HepG2 (cell line): ENCODE measurements at regions not wholly inside any gene's neighbourhood (a gene's known extent, or its start where the extent isn't known, plus 50 kb on each side); places are given as distances from the start of the nearest gene placed in this dataset.

ENCODE experiments used
- ATAC-seq: fragments of 200-7000 bp; cut with Tn5 transposase; 3 replicates; pipeline ENCODE4 v1.9.1; 2020; ENCODE audit warnings: mild to moderate bottlenecking, moderate library complexity
- BruUV-seq: library from RNA; stranded (reverse); fragments of 400-500 nt; replicated peaks from 2 replicates; lab custom pipeline; 2021; lab: Mats Ljungman, UMichigan
- CTCF ChIA-PET: fragments of 300-600 bp; formaldehyde crosslinking; extraction: SDS; loops from one replicate; lab custom pipeline; 2021; ENCODE audit warnings: low total read pairs, inconsistent platforms, low intra/inter-chr PET ratio; lab: Yijun Ruan, JAX
- POLR2A ChIA-PET: fragments of 350-600 bp; sonication (Branson Sonifier 250); formaldehyde crosslinking; loops from one replicate; lab custom pipeline; 2020; ENCODE audit warnings: antibody characterized with exemption, inconsistent platforms; lab: Yijun Ruan, JAX
- DNase-seq: peaks from one replicate; pipeline ENCODE4 v3.0.0-alpha.2; 2015; ENCODE audit warnings: low spot score
- FAIRE-seq: peaks from 3 replicates; lab custom pipeline; 2011; peaks lifted over from hg19 to GRCh38; lab: Jason Lieb, UNC
- H2AFZ ChIP-seq: one replicate; pipeline ENCODE4 v1.6.1; 2011; ENCODE audit warnings: low read length, inconsistent platforms
- H3K27ac ChIP-seq: fragments of 300-600 bp; 3 replicates; pipeline ENCODE4 v1.8.0; 2011; ENCODE audit warnings: mixed run types, mild to moderate bottlenecking, mixed read lengths, low read length, inconsistent platforms; ENCODE audit not compliant: insufficient read depth; ENCODE audit errors: extremely low read length
- H3K27me3 ChIP-seq, 2 experiments: fragments of 200-600 bp in 1 of 2; 2 replicates in 1 of 2; 3 replicates in 1 of 2; pipeline versions ENCODE4 v1.6.0 to v1.8.0; 2011; ENCODE audit warnings: low read length in 2 of 2, mild to moderate bottlenecking in 2 of 2, moderate library complexity in 2 of 2, inconsistent platforms in 1 of 2; ENCODE audit not compliant: insufficient read depth in 2 of 2, control insufficient read depth in 1 of 2
- H3K36me3 ChIP-seq, 2 experiments: fragments of 200-600 bp in 1 of 2; replicated peaks in 1 of 2; 2 replicates in 1 of 2; 3 replicates in 1 of 2; pipeline versions ENCODE4 v1.5.1 to v1.8.0; 2011; ENCODE audit warnings: low read length in 2 of 2, inconsistent platforms in 1 of 2; ENCODE audit not compliant: insufficient read depth in 2 of 2, control insufficient read depth in 1 of 2
- H3K4me1 ChIP-seq: 2 replicates; pipeline ENCODE4 v1.5.1; 2012; ENCODE audit warnings: low read length, inconsistent platforms; ENCODE audit not compliant: insufficient read depth
- H3K4me2 ChIP-seq: 2 replicates; pipeline ENCODE4 v1.6.0; 2011; ENCODE audit warnings: low read depth, low read length, inconsistent platforms
- H3K4me3 ChIP-seq, 3 experiments: fragments of 200-600 bp in 1 of 3; sonication (generic), shearing (Covaris generic) in 1 of 3; replicated peaks in 1 of 3; 2 replicates each; pipeline ENCODE4 v1.5.1; 2011 to 2016; ENCODE audit warnings: low read length in 3 of 3, inconsistent platforms in 2 of 3, low read depth in 2 of 3, mild to moderate bottlenecking in 2 of 3, control low read depth in 1 of 3, mixed read lengths in 1 of 3; ENCODE audit not compliant: insufficient read depth in 1 of 3
- H3K79me2 ChIP-seq: one replicate; pipeline ENCODE4 v1.6.1; 2011; ENCODE audit warnings: low read length, inconsistent platforms; ENCODE audit not compliant: insufficient read depth
- H3K9ac ChIP-seq: 2 replicates; pipeline ENCODE4 v1.6.0; 2011; ENCODE audit warnings: mild to moderate bottlenecking, low read depth, low read length, inconsistent platforms; ENCODE audit not compliant: insufficient read depth
- H3K9me3 ChIP-seq: 2 replicates; pipeline ENCODE4 v1.5.1; 2012; ENCODE audit warnings: mild to moderate bottlenecking, low read length
- H4K20me1 ChIP-seq: 2 replicates; pipeline ENCODE4 v1.6.0; 2011; ENCODE audit warnings: inconsistent platforms, mild to moderate bottlenecking, low read length, moderate library complexity; ENCODE audit not compliant: insufficient read depth
- BHLHE40 ChIP-seq: IDR thresholded peaks from 2 replicates; pipeline ENCODE4 v1.6.1; 2011; ENCODE audit warnings: low read length, improper control_type of control experiment
- DNMT3B ChIP-seq: conservative IDR thresholded peaks from 2 replicates; pipeline ENCODE4 v1.6.1; 2016; ENCODE audit warnings: missing biosample characterization, control low read depth
- IRF2 ChIP-seq: IDR thresholded peaks from 2 replicates; pipeline ENCODE4 v1.6.1; 2018; ENCODE audit warnings: missing genetic modification reagents, missing compliant biosample characterization
- MIXL1 ChIP-seq: IDR thresholded peaks from 2 replicates; pipeline ENCODE4 v1.6.1; 2016
- SAFB2 ChIP-seq: sonication (generic); formaldehyde crosslinking; IDR thresholded peaks from 2 replicates; pipeline ENCODE4 v1.5.1; 2020; ENCODE audit warnings: missing genetic modification reagents, low read depth, mild to moderate bottlenecking, borderline replicate concordance
- SMC3 ChIP-seq: IDR thresholded peaks from 2 replicates; pipeline ENCODE4 v1.6.1; 2011; ENCODE audit warnings: low read length, improper control_type of control experiment
- ZNF17 ChIP-seq: sonication (generic); formaldehyde crosslinking; IDR thresholded peaks from 2 replicates; pipeline ENCODE4 v1.5.0; 2020; ENCODE audit warnings: mild to moderate bottlenecking, missing genetic modification reagents
- ZNF232 ChIP-seq: sonication (generic); formaldehyde crosslinking; IDR thresholded peaks from 2 replicates; pipeline ENCODE4 v1.4.0; 2020; ENCODE audit warnings: missing genetic modification reagents, borderline replicate concordance
- ZNF383 ChIP-seq: sonication (generic); formaldehyde crosslinking; IDR thresholded peaks from 2 replicates; pipeline ENCODE4 v1.4.0; 2020; ENCODE audit warnings: missing genetic modification reagents, mild to moderate bottlenecking, borderline replicate concordance
- ZNF547 ChIP-seq: sonication (generic); formaldehyde crosslinking; IDR thresholded peaks from 2 replicates; pipeline ENCODE4 v1.5.1; 2020; ENCODE audit warnings: mild to moderate bottlenecking, missing genetic modification reagents
- ZNF550 ChIP-seq: sonication (generic); formaldehyde crosslinking; IDR thresholded peaks from 2 replicates; pipeline ENCODE4 v1.4.0; 2020; ENCODE audit warnings: mild to moderate bottlenecking, missing genetic modification reagents, borderline replicate concordance
- ZNF878 ChIP-seq: sonication (generic); formaldehyde crosslinking; IDR thresholded peaks from 2 replicates; pipeline ENCODE4 v1.8.1; 2023; ENCODE audit warnings: mild to moderate bottlenecking, missing genetic modification reagents, moderate library complexity
- WGBS: methylation state at CpG from one replicate; pipeline ENCODE4 v1.1.6; 2017; ENCODE audit warnings: low lambda C conversion rate; 5-methylcytosine and 5-hydroxymethylcytosine counted together
- in situ Hi-C: cut with HindIII; loops from 2 replicates; pipeline ENCODE4 v1.10.0; 2017; ENCODE audit warnings: low pct_unique_long_range_greater_than_20kb; ENCODE audit not compliant: extremely low pct_ligation_motif_present
- intact Hi-C: fragments of 100-400 bp; cut with micrococcal nuclease; formaldehyde crosslinking; loops from one replicate; pipeline ENCODE4 v1.10.0; 2022; ENCODE audit not compliant: unreplicated experiment
- TF ChIP-seq, protein P1 (sequence below): sonication (generic); formaldehyde crosslinking; conservative IDR thresholded peaks from 2 replicates; pipeline ENCODE4 v1.5.0; 2020; ENCODE audit warnings: missing genetic modification reagents
- TF ChIP-seq, protein P2 (sequence below): sonication (generic); formaldehyde crosslinking; IDR thresholded peaks from 2 replicates; pipeline ENCODE4 v1.4.0; 2020; ENCODE audit warnings: missing genetic modification reagents, borderline replicate concordance

DNA sequence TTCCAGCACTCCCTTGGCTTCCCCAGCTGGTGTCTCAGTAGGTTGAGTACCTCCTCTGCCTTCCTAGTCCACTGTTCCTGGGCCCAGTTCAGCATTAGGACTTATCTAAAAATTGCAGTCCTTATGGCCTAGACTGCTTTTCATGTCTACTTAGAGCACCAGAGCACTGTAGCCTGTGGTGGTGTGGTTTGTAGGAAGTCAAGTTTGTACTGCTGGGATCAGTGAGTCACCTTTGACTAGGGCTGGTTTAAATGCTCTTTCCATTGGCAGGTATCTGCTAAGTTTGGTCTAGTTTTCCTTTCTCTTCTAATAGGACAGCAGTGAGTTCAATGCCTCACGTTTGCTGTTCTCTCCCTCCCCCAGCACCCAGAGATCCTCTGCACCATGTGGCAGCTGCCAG, 233.6 kb upstream of the WDFY3 start:
- no peak overlapping the region for H3K4me3 ChIP-seq
- no peak for DNase-seq
- no peaks in the 10 kb centered on the region; a peak in 1 of 5 replicates for H3K27me3 ChIP-seq
- ChIA-PET CTCF (no interaction called here), POLR2A (no interaction called here)
- H3K36me3 ChIP-seq, result no peaks in the 10 kb centered on the region
- no peak overlapping the region for H3K27ac ChIP-seq
- no peak overlapping the region for H2AFZ ChIP-seq
- no peak for ATAC-seq
- BruUV-seq, result no TSS peak
- H3K9ac ChIP-seq, result no peak overlapping the region
- 0% methylated on average over 1 of the region's 1 CpG for WGBS
- FAIRE-seq, result no peak
- no peak overlapping the region for H3K4me2 ChIP-seq
- in situ Hi-C loops (no loop called here), intact Hi-C loops (no loop called here)
- no peak for TF ChIP-seq ZNF878 (CRISPR knock-in tag)
- TF ChIP-seq ZNF17 (CRISPR knock-in tag), result no peak
- TF ChIP-seq, protein P1, sequence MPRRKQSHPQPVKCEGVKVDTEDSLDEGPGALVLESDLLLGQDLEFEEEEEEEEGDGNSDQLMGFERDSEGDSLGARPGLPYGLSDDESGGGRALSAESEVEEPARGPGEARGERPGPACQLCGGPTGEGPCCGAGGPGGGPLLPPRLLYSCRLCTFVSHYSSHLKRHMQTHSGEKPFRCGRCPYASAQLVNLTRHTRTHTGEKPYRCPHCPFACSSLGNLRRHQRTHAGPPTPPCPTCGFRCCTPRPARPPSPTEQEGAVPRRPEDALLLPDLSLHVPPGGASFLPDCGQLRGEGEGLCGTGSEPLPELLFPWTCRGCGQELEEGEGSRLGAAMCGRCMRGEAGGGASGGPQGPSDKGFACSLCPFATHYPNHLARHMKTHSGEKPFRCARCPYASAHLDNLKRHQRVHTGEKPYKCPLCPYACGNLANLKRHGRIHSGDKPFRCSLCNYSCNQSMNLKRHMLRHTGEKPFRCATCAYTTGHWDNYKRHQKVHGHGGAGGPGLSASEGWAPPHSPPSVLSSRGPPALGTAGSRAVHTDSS (CRISPR knock-in tag), result no peak
- no peak for TF ChIP-seq ZNF547
- no peak for TF ChIP-seq ZNF383 (CRISPR knock-in tag)
- TF ChIP-seq IRF2, result no peak
- no peak for TF ChIP-seq SMC3
- no peak for TF ChIP-seq BHLHE40
- TF ChIP-seq, protein P2, sequence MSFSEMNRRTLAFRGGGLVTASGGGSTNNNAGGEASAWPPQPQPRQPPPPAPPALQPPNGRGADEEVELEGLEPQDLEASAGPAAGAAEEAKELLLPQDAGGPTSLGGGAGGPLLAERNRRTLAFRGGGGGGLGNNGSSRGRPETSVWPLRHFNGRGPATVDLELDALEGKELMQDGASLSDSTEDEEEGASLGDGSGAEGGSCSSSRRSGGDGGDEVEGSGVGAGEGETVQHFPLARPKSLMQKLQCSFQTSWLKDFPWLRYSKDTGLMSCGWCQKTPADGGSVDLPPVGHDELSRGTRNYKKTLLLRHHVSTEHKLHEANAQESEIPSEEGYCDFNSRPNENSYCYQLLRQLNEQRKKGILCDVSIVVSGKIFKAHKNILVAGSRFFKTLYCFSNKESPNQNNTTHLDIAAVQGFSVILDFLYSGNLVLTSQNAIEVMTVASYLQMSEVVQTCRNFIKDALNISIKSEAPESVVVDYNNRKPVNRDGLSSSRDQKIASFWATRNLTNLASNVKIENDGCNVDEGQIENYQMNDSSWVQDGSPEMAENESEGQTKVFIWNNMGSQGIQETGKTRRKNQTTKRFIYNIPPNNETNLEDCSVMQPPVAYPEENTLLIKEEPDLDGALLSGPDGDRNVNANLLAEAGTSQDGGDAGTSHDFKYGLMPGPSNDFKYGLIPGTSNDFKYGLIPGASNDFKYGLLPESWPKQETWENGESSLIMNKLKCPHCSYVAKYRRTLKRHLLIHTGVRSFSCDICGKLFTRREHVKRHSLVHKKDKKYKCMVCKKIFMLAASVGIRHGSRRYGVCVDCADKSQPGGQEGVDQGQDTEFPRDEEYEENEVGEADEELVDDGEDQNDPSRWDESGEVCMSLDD (CRISPR knock-in tag), result no peak
- no peak for TF ChIP-seq SAFB2 (CRISPR knock-in tag)
- TF ChIP-seq MIXL1, result no peak
- no peak for TF ChIP-seq ZNF232 (CRISPR knock-in tag)
- no peak for TF ChIP-seq ZNF550 (CRISPR knock-in tag)
- no peak for TF ChIP-seq DNMT3B (CRISPR knock-in tag)
- H3K9me3 ChIP-seq, result peaks cover 8% of the 10 kb centered on the region
- H4K20me1 ChIP-seq, result no peaks in the 10 kb centered on the region
- no peaks in the 10 kb centered on the region for H3K79me2 ChIP-seq
- no peaks in the 10 kb centered on the region for H3K4me1 ChIP-seq
